ENCODE measurements at regions not wholly inside any gene's neighbourhood (a gene's known extent, or its start where the extent isn't known, plus 50 kb on each side); places are given as distances from the start of the nearest gene placed in this dataset.

DNA sequence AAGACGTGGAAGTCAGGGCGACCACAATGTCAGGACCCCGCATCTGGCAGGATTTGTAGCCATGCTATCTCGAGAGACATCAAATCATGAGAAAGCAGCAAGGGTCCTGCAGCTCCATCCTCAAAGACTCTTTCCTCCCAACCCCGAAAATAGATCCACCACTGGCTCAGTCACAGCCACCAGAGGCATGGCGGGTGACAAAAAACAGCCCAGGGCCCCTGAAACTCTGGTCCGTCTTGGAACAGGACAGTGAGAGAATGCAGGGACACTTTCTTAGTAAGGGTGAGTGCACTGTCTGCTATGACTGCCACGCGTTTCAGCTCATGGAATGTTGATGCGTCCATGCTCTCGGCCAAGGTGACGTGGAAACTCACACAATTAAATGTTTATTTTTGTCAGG is 220.9 kb downstream of the IRX2 start:
- DNase-seq: no peak

DNA sequence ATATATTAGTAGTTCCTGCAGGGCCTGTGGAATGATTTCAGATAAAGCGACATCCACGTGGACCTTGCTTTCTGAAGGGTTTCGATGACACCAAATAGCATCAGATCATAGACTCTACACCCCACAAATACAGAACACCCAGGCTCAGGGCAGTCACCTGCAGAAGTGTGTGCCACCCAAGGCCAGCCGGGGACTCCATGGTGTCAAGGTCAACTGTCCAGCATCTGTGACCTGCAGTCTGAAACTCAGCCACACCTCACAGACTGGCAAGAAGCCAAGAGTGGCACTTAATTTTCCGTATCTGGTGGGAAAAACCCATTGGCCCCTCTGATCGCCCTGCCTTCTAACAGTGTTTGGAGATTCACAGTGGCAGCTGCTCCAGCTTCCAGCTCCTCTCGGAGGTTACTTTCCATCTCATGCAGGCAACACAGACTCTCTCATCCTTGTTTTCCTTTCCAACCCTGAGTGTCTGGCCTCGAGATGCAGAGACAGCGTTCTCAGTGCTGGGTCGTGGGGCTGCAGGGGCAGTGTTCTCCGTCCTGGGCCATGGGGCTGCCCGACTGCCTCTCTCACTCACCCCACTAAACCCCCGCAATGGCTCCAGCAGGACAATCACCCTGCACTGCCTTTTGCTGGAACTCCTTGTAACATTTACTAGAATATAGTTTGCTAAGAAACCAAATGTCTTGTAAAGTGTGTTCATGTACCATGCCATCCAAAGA is 221.9 kb downstream of the IRX2 start:
- no peak for DNase-seq

DNA sequence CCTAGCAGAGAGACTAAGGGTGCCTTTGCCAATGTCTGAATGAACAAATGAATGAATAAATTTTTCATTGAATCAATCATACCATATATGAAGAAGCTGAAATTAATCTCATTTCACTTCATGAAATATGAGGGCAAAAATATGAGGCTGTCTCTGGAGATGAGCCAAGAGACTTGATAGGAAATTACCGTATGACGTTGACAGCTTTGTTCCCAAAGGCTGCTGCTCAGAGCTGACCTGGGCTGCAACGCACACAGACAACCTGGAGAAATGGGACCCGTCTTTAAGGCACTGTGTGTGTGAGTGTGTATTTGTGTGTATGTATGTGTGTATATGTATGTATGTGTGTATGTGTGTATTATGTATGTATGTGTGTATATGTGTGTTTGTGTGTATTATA is 226.1 kb downstream of the IRX2 start:
- no peak for DNase-seq

DNA sequence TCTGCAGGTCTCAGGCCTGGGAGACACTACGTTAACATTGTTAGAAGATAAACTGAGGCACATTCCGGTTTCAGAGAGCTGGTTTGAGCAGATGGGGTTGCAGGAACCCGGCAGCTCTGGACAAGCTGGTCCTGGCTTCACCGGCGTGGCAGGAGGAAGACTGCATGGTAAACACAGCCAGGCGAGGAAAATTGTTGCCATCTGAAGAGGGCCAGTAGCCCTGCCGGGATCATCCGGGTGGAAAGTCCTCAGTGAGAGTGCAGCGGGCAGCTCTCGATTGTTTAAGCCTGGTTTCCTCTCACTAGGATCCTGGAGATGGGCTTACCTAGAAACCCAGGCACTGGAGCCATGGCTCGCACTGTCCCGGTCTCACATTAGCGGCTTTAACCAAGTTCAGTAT is 226.9 kb downstream of the IRX2 start:
- no peak for DNase-seq

DNA sequence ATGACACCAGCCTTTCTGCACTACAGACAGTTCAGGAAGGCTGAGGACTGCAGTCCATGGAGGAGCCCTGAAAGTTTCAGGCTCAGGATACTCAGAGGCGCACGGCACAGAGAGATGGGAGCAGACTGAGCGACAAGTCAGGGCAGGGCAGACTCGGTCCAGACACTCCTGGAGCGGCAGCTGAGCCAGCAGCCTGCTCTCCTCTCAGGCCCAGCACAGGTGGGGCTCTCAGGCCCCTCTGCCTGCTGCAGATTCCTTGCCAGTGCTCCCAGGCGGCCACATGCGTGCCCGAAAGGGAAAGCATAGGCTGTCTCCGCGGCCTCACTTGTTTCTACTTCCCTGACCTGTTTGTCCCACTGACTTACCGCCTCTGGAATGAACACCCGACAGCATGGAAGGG is 228.3 kb downstream of the IRX2 start:
- DNase-seq: no peak

DNA sequence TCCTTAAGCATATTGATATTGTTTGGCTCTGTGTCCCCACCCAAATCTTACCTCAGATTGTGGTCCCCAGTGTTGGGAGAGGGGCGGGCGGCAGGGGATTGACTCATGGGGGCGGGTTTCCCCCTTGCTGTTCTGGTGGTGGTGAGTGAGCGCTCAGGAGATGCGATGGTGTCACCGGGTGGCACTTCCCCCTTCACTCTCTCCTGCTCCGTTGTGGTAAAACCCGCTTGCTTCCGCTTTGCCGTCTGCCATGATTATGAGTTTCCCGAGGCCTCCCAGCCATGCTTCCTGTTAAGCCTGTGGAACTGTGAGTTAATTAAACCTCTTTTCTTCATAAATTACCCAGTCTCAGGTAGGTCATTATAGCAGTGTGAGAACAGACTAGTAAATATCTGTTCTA is 229.1 kb downstream of the IRX2 start:
- no peak for DNase-seq

DNA sequence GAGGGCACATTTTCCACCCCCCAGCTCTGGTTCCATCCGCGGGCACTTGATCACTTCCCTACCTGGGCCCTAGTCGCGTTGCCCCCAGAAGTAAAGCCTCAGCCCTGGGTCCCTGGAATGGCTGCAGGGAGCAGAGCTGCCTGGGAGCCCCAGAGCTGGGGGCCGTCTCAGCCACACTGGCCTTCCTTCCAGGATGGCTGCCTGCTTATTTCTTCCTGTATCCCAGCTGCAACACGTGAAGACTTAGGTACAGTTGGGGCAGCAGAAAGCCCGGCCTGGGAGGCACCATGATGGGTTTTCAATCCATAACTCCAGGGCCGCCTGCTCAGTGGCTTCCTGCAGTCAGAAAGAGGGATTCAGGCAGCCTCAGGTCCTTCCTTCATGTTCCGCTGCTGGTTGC is 232.3 kb downstream of the IRX2 start:
- DNase-seq: no peak

DNA sequence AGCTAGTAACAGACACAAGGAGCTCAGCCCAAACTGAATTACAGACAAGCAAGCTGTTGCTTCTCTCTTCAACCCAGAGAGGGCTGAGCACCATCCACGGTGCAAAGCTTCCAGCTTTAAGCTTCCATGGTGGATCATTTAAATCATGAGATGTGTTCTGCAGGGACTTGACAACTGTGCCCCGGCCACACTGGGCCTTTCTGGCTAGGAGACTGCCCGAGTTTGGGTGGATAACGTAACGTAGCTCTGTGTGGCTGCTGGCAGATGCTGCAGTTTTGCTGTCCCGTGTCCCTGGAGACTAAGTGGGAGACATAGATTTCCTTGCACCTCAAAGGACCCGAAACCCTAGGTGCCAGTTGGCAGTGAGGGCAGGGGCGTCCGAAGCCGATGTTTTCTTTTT is 234.0 kb downstream of the IRX2 start:
- no peak for DNase-seq

DNA sequence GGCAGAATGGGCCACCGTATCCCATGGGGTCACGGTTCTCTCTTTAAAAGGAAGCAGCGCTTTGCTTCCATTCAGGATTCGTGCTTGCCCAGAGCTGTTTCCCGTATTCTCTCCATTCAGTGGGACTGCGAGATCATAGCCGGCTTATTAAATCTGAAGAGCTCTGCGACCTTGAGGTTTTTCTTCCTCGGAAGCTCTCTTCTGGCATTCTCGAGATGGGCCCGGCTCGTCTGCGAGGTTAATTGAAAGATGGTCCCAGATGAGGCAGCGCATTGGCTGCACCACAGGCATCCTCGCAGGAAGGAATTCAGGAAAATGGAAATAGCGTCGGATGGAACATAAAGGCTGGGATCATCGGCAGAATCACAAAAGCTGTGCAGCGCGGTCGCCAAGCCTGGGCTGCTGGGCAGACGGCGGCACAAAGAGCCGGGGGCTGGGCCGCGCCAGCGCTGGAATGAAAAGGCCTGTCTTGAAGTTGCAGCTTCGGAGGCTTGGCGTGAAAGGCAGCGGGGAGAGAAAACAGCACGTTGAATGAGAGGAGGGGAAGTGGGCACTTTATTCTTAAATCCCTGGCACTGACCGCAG is 236.2 kb downstream of the IRX2 start:
- DNase-seq: no peak

DNA sequence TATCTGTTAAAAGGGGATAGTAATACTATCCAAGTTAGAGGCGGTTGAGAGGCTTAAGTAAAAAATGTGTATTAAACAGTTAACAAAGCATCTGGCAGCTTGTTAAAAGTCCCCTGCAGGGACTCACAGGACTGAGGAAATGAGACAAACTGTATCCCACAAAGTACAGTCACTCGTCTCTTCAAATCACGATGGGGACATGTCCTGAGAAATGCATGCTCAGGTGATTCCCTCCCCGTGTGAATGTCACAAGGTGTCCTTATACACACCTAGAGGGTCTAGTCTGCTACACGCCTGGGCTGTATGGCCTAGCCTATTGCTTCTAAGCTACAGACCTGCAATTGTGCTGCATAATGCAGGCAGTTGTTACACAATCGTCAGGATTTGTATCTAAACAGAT is 237.0 kb downstream of the IRX2 start:
- DNase-seq: no peak

DNA sequence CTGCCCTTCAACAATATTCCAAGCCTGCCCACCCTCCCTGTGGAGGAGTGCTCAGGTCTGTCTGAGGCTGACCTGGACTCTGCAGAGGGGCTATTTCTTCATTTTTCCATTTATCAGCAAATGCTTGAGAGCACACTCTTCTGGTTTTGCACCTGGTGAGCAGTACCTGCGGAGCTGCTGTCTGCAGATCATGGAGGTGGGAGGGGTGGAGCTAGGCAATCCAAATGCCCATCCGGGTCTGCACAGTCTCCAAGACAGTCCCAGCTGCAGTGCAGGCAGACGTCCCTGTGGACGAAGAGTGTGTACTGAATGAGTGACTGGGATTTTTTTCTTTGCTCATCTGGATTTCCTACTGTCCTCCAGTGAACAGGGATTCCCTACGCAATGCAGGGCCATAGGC is 239.8 kb downstream of the IRX2 start:
- DNase-seq: no peak

DNA sequence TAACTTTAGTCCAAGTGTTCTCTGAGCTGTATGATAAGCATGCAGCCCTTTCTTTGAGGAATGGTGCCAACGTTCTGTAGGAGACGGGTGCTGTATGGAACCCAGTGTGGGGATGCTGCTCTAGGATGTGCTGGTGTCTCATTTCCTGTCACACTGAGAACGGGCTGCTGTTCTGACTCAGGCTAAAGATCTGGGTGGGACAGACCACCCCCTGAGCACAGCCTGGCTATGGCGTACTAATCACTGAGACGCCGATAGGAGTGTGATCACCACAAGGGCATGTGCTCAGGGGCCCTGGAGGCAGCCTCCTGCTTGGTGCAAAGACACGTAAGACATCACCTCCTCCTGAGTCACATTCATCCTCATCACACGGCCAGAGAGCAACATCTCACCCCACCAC is 240.4 kb downstream of the IRX2 start:
- no peak for DNase-seq

DNA sequence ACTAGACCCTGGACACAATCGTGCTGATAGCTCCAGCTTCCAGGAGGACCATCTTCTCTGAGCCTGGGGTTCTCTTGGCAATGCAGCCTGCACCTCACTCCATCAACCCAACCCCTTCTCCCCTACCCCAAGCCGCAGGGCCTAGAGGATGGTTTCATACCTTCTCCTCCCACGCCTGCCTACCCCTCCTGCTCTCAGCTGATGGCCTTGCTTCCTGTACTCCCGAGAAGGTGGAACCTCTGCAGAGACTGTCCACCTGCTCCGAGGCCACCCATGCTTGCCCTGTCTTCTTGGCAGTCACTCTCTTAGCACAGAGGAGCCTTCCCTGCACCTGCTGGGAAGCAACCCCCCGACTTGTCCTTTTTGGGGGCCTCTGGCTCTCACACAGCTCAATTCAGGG is 241.9 kb downstream of the IRX2 start:
- no peak for DNase-seq

DNA sequence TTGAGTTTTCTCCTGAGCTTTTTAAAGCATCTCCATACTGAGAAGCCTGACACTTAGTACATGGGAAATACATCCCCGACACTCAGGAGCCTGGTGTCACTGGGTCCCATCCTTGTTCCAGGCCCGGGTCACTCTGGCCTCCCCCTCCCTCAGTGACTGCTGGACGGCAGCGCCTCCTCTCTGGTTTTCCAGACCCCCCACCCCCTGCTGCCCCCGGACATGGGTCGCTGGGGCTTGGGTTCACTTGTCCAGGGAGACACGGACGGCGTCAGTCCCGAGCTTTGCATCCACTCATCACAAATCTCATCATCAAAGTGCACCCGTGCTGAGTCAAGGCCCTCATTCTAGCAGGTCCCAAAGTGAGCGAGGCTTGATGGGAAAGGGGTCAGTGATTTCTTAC is 243.0 kb downstream of the IRX2 start:
- no peak for DNase-seq

DNA sequence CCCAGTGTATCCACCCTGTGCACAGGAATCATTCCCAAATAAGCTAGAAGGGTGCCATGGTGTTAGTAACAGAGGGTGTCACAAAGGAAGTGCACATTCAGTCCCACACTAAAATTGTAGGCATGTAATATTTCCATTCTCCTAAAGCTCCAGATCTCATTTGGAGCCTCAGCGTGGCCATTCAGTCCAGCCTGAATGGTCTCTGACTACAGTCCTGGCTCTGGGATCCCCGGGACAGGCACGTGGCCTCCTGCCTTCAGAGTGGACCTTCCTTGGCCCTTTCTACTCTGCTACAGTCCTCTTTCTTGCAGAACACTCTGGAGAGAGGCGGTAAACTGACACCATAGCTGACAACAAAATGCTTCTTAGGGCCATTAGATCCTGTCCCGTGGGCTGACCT is 243.9 kb downstream of the IRX2 start:
- DNase-seq: no peak

DNA sequence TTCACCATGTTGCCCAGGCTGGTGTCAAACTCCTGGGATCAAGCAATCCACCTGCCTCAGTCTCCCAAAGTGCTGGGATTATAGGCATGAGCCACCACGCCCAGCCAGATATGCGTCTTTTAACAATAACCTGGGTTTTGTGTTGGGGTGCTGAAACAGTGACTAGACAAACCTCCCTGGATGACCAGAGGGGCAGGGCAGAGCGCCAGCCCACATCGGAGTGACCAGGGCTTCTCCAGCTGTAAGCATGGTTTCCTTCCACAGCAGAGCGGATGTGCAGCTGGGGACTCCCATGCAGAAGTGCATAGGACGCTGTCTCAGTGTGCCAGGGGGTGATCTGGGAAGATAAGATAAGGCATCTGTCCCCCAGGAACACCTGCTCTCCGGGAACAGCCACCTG is 244.9 kb downstream of the IRX2 start:
- DNase-seq: no peak

DNA sequence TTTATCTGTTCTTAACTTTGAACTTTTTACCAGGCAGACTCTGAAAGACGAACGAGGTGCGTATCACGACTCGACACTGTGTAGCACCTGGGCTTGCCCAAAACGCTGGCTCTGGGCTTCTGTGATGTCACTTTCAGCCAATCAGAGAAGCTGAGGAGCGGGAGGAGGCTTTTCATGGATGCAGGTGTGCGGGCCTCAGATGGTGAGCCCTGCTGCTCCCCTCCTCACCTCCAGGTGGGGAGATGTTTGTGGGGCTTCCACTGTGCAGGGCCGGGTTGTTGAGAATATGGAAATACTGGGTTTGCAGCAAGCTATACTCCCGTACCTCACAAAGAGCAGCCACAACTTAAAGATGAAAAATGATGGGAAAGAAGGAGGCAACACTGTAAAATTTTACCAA is 246.3 kb downstream of the IRX2 start:
- no peak for DNase-seq

DNA sequence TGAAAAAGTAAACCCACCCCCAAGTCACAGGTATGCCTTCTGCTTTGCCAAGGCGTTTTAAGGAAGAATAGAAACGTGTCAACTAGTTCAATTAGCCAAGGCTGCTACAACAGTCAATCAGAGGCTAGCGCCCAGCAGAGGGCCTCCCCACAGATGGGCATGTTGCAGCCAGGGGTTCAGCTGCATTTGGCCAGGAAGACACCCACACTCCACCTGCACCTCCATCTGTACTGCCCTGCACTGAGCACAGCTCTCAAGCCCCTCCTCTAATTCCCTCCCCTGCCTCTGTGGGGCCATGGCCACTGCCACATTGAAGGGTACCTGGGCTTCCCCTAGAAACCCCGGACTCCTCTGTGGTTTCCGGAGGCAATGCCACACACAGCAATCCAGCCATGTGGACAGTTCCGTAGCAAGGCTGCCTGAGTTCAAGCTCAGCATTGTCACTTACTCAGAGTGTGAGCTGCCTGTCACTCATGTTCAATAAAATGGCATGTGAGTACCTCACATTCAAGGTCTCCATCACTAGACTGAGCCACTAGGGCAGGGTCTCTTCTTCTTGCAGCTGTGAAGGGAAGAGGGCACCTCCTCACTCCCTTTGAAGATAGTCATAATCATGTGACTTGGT is 248.4 kb downstream of the IRX2 start:
- DNase-seq: no peak

DNA sequence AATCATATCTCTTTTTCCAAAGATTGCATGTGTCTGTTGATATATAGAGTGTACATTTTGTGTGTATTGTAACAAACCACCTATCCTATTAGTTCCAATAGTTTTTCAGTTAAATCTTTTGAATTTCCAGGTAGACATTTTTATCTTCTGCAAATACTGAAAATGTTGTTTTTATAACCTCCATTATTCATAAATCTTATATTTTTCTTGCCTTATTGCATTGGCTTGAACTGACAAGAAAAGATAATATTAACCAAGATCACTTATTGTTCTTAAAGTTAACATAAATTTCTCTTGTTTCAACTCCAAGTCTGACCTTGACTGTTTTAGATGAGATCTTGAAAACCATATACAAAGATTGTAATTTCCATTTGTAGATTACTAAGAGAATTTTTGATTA is 251.6 kb downstream of the IRX2 start:
- DNase-seq: no peak

DNA sequence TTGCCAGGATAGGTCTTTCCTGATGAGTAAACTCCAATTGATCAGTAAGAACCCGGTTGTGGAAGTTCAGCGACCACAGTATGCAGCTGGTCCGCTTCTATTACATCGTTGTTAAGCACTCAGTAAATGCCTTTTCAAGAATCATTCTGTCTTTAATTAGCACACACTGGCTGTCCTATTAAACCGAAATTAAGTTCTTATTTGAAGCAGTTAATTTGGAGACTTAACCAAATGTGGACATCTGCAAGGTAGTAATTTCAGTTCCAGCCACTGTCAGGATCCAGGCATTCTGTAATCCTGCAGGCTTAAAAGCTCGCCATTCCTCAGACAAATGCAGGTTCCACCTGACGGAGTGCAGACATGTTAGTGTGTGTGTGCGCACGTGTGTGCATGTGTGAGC is 254.6 kb downstream of the IRX2 start:
- no peak for DNase-seq

DNA sequence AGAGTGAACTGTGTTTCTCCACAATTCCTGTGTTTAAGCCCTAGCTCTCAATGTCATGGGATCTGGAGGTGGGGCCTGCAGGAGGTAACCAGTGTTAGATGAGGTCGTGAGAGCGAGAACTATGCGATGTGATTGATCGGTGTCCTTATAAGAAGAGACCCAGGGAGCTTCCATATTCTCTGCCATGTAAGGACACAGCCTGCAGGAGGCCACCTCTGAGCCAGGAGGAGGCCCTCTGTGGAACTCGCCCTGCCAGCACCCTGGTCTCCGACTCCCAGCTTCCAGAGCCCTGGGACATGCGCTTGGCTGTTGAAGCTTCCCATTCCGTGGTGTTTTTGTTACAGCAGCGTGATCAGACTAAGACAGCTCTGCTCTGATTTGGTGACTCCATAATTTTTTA is 255.4 kb downstream of the IRX2 start:
- no peak for DNase-seq

DNA sequence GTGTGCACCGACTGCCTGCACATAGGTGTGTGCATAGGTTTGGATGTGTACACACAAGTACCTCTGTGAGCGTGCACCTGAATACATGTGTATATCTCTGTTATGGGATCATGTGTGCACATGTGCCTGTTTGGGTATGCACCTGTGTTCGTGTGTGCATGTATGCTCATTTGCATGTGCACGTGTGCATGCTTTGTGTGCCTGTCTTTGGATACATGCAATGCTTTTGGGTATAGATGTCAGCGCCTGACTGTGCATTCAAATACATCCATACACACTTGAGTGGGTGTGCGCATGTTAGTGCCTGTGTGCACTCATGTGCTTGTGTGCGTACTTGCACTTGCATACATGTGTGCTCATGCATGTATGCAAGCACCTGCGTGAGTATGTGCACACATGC is 258.1 kb downstream of the IRX2 start:
- no peak for DNase-seq

DNA sequence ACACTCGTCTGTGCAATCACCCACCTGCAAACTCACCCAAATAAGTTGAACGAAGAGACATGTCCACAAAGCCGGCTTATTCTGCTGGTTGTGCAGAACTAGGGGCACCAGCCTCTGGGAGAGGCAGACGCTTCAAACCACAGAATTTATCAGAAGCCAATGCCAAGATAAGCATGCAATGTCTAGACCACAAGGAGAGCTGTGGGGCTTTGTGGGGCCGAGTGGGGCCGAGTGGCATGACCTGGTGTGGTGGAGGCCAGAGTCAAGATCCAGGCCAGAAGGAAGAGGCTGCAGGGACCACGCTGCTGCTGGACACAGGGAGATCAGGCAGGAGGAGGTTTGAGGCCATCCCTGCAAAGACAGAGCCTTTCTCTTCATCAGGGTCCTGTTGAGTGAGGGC is 259.0 kb downstream of the IRX2 start:
- DNase-seq: no peak

DNA sequence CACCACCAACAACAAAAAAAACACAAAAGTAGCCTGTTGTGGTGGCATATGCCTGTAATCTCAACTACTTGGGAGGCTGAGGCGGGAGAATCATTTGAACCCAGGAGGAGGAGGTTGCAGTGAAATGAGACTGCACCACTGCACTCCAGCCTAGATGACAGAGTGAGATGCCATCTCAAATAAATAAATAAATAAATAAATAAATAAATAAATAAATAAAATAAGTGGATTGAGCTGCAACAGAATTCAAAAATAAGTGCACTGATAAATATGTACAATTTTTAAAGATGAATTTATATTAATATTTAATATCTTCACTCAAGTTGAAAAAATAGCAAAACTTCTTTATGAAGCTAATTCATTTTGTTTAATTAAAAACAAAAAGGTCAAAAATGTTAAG is 259.6 kb downstream of the IRX2 start:
- DNase-seq: no peak

DNA sequence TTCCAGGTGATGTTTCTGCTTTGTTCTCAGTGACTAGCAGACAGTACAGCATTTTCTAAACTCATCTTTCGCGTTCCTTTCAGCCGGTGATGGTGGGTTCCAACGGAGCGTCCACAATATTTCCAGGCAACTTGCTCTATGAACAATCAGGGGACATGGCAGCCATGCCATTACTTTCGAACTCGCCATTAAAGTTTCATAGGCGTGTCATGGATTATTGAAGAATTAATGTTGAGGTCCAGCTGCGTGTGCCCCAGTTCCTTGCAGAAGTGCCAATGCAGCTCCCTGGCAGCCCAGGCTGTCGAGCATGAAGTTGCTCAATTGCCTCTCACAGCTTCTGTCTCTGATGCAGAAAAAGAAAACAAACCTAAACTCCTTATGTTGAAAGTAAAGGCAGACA is 262.2 kb downstream of the IRX2 start:
- no peak for DNase-seq

Measured in CD4-positive, alpha-beta T cell treated with Interferon alpha-2 for 1 hour (primary cell).